ENCODE measurements at regions not wholly inside any gene's neighbourhood (a gene's known extent, or its start where the extent isn't known, plus 50 kb on each side); places are given as distances from the start of the nearest gene placed in this dataset.

DNA sequence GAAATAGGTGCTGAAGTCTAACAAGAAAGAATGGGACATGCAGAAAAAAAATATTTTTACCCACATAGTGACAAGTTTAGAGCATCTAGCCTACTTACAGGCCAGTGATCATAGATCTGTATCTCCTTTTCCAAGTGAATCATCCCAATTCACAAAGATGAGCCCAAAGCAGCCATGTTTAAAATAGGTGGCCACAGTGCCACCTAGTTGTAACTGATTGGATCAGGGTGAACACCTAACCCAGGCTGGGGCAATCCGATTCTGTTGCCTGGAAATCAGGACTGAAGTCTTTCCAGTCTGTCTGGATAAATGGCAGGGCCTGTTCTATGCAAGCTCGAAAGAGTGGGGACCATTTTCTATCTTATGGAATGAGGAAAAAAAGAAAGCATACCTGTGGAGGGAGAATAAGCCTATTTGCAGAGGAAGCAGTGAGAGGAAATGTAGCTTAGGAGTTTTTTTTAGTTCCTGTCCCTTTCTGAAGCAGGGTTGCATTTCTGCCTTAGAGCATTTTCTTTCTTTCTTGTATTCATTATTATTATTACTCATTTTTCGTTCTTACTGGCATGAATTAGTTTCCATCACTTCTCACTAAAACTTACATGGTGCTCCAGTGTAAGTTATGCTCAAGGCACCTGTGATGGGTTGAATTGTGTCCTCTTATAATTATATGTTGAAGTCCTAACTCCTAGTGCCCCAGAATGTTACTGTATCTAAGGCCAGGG is 113.2 kb upstream of the RAG2 start:
- TF ChIP-seq, protein P1, sequence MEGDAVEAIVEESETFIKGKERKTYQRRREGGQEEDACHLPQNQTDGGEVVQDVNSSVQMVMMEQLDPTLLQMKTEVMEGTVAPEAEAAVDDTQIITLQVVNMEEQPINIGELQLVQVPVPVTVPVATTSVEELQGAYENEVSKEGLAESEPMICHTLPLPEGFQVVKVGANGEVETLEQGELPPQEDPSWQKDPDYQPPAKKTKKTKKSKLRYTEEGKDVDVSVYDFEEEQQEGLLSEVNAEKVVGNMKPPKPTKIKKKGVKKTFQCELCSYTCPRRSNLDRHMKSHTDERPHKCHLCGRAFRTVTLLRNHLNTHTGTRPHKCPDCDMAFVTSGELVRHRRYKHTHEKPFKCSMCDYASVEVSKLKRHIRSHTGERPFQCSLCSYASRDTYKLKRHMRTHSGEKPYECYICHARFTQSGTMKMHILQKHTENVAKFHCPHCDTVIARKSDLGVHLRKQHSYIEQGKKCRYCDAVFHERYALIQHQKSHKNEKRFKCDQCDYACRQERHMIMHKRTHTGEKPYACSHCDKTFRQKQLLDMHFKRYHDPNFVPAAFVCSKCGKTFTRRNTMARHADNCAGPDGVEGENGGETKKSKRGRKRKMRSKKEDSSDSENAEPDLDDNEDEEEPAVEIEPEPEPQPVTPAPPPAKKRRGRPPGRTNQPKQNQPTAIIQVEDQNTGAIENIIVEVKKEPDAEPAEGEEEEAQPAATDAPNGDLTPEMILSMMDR (IDR thresholded peaks at IDR 0.05): peak; percentile 58
- no peak for TF ChIP-seq SIN3A (IDR thresholded peaks at IDR 0.05; ENCODE audit: borderline replicate concordance, insufficient read depth, low read depth, low read length)
- no peak for TF ChIP-seq POLR2AphosphoS5 (IDR thresholded peaks at IDR 0.05; ENCODE audit: low read depth, low read length)
- TF ChIP-seq, protein P2, sequence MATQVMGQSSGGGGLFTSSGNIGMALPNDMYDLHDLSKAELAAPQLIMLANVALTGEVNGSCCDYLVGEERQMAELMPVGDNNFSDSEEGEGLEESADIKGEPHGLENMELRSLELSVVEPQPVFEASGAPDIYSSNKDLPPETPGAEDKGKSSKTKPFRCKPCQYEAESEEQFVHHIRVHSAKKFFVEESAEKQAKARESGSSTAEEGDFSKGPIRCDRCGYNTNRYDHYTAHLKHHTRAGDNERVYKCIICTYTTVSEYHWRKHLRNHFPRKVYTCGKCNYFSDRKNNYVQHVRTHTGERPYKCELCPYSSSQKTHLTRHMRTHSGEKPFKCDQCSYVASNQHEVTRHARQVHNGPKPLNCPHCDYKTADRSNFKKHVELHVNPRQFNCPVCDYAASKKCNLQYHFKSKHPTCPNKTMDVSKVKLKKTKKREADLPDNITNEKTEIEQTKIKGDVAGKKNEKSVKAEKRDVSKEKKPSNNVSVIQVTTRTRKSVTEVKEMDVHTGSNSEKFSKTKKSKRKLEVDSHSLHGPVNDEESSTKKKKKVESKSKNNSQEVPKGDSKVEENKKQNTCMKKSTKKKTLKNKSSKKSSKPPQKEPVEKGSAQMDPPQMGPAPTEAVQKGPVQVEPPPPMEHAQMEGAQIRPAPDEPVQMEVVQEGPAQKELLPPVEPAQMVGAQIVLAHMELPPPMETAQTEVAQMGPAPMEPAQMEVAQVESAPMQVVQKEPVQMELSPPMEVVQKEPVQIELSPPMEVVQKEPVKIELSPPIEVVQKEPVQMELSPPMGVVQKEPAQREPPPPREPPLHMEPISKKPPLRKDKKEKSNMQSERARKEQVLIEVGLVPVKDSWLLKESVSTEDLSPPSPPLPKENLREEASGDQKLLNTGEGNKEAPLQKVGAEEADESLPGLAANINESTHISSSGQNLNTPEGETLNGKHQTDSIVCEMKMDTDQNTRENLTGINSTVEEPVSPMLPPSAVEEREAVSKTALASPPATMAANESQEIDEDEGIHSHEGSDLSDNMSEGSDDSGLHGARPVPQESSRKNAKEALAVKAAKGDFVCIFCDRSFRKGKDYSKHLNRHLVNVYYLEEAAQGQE (IDR thresholded peaks at IDR 0.05; ENCODE audit: insufficient read depth in 1 of 2, low read depth in 2 of 2, low read length in 1 of 2): no peak
- no peak for TF ChIP-seq TCF7L2 (IDR thresholded peaks at IDR 0.05; ENCODE audit: low read depth, low read length)

All from Panc1 (cell line).